OCI-LY1 (cell line): ENCODE measurements at regions not wholly inside any gene's neighbourhood (a gene's known extent, or its start where the extent isn't known, plus 50 kb on each side); places are given as distances from the start of the nearest gene placed in this dataset.

Experiments
- H2AFZ ChIP-seq: fragments of 200-600 bp; sonication (generic), shearing (Covaris generic); 2 replicates; pipeline ENCODE4 v1.6.0; 2014; ENCODE audit warnings: antibody characterized with exemption, mild to moderate bottlenecking, low read length
- H3F3A ChIP-seq: fragments of 200-600 bp; sonication (generic), shearing (Covaris generic); 2 replicates; pipeline ENCODE4 v1.6.0; 2014; ENCODE audit warnings: mild to moderate bottlenecking, antibody characterized with exemption, low read length, moderate library complexity; ENCODE audit not compliant: insufficient read depth
- H3K27ac ChIP-seq: fragments of 200-600 bp; sonication (generic); 2 replicates; pipeline ENCODE4 v1.5.1; 2014; ENCODE audit warnings: low read length, mixed run types, mild to moderate bottlenecking, low read depth; ENCODE audit not compliant: poor library complexity, severe bottlenecking
- H3K27me3 ChIP-seq: fragments of 200-600 bp; sonication (generic); 2 replicates; pipeline ENCODE4 v1.6.0; 2014; ENCODE audit warnings: antibody characterized with exemption, mild to moderate bottlenecking, low read length, moderate library complexity; ENCODE audit not compliant: insufficient read depth
- H3K36me3 ChIP-seq: fragments of 200-600 bp; sonication (generic); 2 replicates; pipeline ENCODE4 v1.6.1; 2014; ENCODE audit warnings: mild to moderate bottlenecking, antibody characterized with exemption, low read length, moderate library complexity, mixed read lengths; ENCODE audit not compliant: insufficient read depth
- H3K4me1 ChIP-seq: fragments of 200-600 bp; sonication (generic); 2 replicates; pipeline ENCODE4 v1.5.1; 2014; ENCODE audit warnings: mild to moderate bottlenecking, low read length, moderate library complexity; ENCODE audit not compliant: insufficient read depth, severe bottlenecking
- H3K4me2 ChIP-seq: fragments of 200-600 bp; sonication (generic), shearing (Covaris generic); 2 replicates; pipeline ENCODE4 v1.6.1; 2014; ENCODE audit warnings: low read length
- H3K4me3 ChIP-seq: fragments of 200-600 bp; sonication (generic); 2 replicates; pipeline ENCODE4 v1.5.1; 2014; ENCODE audit warnings: low read length, low read depth, mild to moderate bottlenecking, mixed read lengths; ENCODE audit not compliant: poor library complexity, severe bottlenecking
- H3K79me2 ChIP-seq: fragments of 200-600 bp; shearing (Covaris generic); 2 replicates; pipeline ENCODE4 v1.6.1; 2016; ENCODE audit warnings: mixed run types, low read length, mixed read lengths; ENCODE audit not compliant: insufficient read depth
- H3K9ac ChIP-seq: fragments of 200-600 bp; sonication (generic), shearing (Covaris generic); 2 replicates; pipeline ENCODE4 v1.6.1; 2014; ENCODE audit warnings: mild to moderate bottlenecking, low read length, mixed read lengths
- H3K9me2 ChIP-seq: fragments of 200-600 bp; sonication (generic), shearing (Covaris generic); 2 replicates; pipeline ENCODE4 v1.6.1; 2014; ENCODE audit warnings: low read depth, mild to moderate bottlenecking, low read length, mixed read lengths
- H3K9me3 ChIP-seq: fragments of 200-600 bp; shearing (Covaris generic); 2 replicates; pipeline ENCODE4 v1.6.1; 2014; ENCODE audit warnings: low read length, mixed read lengths
- H4K20me1 ChIP-seq: fragments of 200-600 bp; sonication (generic), shearing (Covaris generic); 2 replicates; pipeline ENCODE4 v1.6.0; 2016; ENCODE audit warnings: mild to moderate bottlenecking, low read length; ENCODE audit not compliant: insufficient read depth
- EZH2 ChIP-seq: fragments of 200-600 bp; sonication (generic), shearing (Covaris generic); IDR thresholded peaks from 2 replicates; pipeline ENCODE4 v1.8.0; 2017; ENCODE audit warnings: borderline replicate concordance, mixed run types, mild to moderate bottlenecking, antibody characterized with exemption, low read length, moderate library complexity, mixed read lengths
- TF ChIP-seq, protein P1 (sequence below): fragments of 200-600 bp; sonication (generic), shearing (Covaris generic); IDR thresholded peaks from 2 replicates; pipeline ENCODE4 v1.5.1; 2017; ENCODE audit warnings: mild to moderate bottlenecking, antibody characterized with exemption, low read length, moderate library complexity, mixed read lengths

DNA sequence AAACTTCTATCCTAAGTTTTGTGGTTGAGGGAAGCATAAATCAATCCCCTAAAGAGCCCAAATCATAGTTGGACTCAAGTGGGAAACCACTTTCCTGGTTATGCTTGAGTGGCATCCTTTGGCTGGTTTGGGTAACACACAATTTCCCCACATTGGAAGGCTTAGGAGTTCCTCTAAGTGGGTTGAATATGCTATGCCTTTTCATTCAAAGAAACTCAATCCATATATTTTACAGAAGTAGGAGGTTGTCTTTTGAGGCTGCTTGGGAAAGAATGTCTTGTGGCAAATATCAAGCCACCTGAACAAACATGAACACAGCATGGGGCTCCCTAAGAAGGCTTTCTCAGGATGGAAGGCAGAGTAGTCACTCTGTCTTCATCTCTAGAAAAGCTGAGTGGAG lies 121.1 kb downstream of the SPATA31D1 start:
- no peak overlapping the region for H3K9ac ChIP-seq
- no peaks in the 10 kb centered on the region for H3K79me2 ChIP-seq
- H3K27ac ChIP-seq: peak overlapping the region; percentile 74
- H3K27me3 ChIP-seq: no peaks in the 10 kb centered on the region
- TF ChIP-seq, protein P1, sequence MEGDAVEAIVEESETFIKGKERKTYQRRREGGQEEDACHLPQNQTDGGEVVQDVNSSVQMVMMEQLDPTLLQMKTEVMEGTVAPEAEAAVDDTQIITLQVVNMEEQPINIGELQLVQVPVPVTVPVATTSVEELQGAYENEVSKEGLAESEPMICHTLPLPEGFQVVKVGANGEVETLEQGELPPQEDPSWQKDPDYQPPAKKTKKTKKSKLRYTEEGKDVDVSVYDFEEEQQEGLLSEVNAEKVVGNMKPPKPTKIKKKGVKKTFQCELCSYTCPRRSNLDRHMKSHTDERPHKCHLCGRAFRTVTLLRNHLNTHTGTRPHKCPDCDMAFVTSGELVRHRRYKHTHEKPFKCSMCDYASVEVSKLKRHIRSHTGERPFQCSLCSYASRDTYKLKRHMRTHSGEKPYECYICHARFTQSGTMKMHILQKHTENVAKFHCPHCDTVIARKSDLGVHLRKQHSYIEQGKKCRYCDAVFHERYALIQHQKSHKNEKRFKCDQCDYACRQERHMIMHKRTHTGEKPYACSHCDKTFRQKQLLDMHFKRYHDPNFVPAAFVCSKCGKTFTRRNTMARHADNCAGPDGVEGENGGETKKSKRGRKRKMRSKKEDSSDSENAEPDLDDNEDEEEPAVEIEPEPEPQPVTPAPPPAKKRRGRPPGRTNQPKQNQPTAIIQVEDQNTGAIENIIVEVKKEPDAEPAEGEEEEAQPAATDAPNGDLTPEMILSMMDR: no peak
- TF ChIP-seq EZH2: no peak
- H3K4me3 ChIP-seq: no peak overlapping the region
- no peak overlapping the region for H2AFZ ChIP-seq
- no peaks in the 10 kb centered on the region for H3K36me3 ChIP-seq
- no peaks in the 10 kb centered on the region for H3K9me2 ChIP-seq
- peaks cover 54% of the 10 kb centered on the region for H3K4me1 ChIP-seq
- no peaks in the 10 kb centered on the region for H3F3A ChIP-seq
- H4K20me1 ChIP-seq: no peaks in the 10 kb centered on the region
- no peak overlapping the region for H3K4me2 ChIP-seq
- no peaks in the 10 kb centered on the region for H3K9me3 ChIP-seq

DNA sequence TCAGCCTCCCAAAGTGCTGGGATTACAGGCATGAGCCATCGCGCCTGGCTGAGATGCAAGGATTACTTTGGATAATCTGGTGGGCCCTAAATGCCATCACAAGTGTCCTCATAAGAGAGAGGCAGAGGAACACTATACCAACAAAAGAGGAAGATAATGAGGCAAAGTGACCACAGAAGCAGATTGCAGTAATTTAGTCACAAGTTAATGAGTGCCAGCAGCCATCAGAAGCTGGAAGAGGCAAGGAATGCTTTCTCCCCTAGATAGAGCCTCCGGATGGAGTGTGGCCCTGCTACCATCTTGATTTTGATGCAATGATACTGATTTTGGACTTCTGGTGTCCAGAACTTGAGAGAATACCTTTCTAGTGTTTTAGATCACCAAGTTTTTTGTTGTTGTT lies 122.3 kb downstream of the SPATA31D1 start:
- Histone ChIP-seq H3K79me2 (no peaks in the 10 kb centered on the region), H2AFZ (no peak overlapping the region), H3K9ac (no peak overlapping the region), H3K4me3 (no peak overlapping the region), H3K9me3 (no peaks in the 10 kb centered on the region), H3K27ac (peak overlapping the region; percentile 34), H3K27me3 (no peaks in the 10 kb centered on the region), H3K36me3 (no peaks in the 10 kb centered on the region), H4K20me1 (no peaks in the 10 kb centered on the region), H3K4me1 (peaks cover 58% of the 10 kb centered on the region), H3F3A (no peaks in the 10 kb centered on the region), H3K9me2 (no peaks in the 10 kb centered on the region), H3K4me2 (no peak overlapping the region)
- TF ChIP-seq, protein P1: no peak
- no peak for TF ChIP-seq EZH2

GRCh38 chr9:82115331-82115730 lies 126.8 kb downstream of the SPATA31D1 start:
- H3F3A ChIP-seq: peaks cover 5% of the 10 kb centered on the region
- peak overlapping the region; percentile 92 for H3K9ac ChIP-seq
- peak overlapping the region; percentile 70 for H3K4me2 ChIP-seq
- no peak overlapping the region for H3K4me3 ChIP-seq
- no peaks in the 10 kb centered on the region for H3K79me2 ChIP-seq
- no peaks in the 10 kb centered on the region for H3K36me3 ChIP-seq
- H4K20me1 ChIP-seq: no peaks in the 10 kb centered on the region
- no peaks in the 10 kb centered on the region for H3K9me2 ChIP-seq
- no peak overlapping the region for H2AFZ ChIP-seq
- no peaks in the 10 kb centered on the region for H3K27me3 ChIP-seq
- peak overlapping the region; percentile 99 for H3K27ac ChIP-seq
- H3K4me1 ChIP-seq: peaks cover 51% of the 10 kb centered on the region
- no peaks in the 10 kb centered on the region for H3K9me3 ChIP-seq
- TF ChIP-seq, protein P1: no peak
- TF ChIP-seq EZH2: no peak
